GF-D8 (cell line): ENCODE measurements at regions not wholly inside any gene's neighbourhood (a gene's known extent, or its start where the extent isn't known, plus 50 kb on each side); places are given as distances from the start of the nearest gene placed in this dataset.

Experiments used
- DNase-seq: peaks from one replicate; lab custom pipeline; 2025; lab: John Stamatoyannopoulos, UW

DNA sequence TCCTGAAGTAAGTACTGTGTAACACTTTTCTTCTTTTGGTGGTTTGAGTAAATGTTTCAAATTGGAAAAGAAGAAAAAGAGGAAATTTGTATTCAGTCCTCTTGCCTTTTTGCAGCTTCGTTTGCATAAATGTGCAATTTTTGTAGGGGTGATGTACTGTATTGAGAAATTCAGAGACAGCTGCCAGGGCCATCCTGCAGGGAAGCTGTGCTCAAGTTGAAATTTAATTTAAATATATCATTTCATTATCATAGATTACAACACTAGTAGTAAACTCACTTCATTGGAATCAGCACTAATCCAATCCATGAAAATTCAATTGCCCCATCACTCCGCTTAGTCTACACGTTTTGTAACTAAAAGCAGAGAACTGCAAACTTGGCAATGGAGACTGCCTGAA is 415.4 kb downstream of the DNAJB9 start:
- no peak for DNase-seq

GRCh38 chr7:108989319-108989718 is 419.6 kb downstream of the DNAJB9 start:
- no peak for DNase-seq

GRCh38 chr7:108997480-108997879 is 427.8 kb downstream of the DNAJB9 start:
- no peak for DNase-seq

- DNase-seq = no peak
These were observed 434.1 kb downstream of the DNAJB9 start for GRCh38 chr7:109003742-109004141.

DNA sequence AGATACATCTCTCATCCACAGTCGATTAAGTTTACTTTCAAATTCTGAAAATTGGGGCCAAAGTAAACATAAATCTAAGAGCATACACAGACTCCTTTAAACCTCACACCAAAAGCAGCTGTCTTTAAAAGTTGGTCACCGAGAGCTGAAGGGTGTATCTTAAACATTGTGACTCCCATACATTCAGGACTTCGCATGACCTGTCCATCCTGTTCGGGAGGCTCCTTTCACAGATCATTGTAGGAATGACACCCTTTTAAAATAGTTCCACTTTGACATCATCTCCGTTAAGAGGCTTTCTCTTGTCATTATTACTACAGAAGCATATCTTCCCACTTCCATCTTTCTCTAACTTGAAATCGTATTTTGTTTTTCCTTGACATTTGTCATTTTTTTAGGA is 440.0 kb downstream of the DNAJB9 start:
- no peak for DNase-seq

- no peak for DNase-seq
These were observed 450.6 kb downstream of the DNAJB9 start for GRCh38 chr7:109020251-109020650.

DNA sequence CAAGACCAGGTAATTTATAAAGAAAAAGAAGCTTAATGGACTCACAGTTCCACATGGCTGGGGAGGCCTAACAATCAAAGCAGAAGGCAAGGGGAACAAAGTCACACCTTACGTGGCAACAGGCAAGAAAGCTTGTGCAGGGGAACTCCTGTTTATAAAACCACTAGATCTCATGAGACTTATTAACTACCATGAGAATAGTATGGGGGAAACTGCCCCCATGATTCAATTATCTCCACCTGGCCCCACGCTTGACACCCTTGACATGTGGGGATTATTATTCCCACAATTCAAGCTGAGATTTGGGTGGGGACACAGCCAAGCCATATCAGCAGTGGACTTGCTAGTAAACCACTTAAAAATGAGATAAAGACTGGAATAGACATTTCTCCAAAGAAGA is 451.7 kb downstream of the DNAJB9 start:
- DNase-seq = no peak

DNA sequence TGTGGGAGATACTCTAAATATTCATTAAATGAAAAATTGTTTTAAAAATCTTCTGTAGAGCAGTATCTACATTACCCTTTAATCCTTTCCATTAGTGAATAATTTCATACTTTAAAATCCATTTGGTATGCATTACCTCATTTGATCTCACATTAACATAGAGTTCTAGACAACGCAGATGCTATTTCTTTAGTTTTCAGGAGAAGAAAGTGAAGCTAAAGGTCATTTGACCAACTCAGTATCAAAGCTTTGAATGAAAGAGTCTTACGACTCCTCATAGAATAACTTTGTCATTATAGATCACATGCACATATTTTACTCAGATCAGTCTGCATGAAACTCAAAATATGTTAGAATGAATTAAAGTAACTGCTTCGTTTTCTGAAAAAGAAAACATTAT is 460.2 kb downstream of the DNAJB9 start:
- no peak for DNase-seq

DNA sequence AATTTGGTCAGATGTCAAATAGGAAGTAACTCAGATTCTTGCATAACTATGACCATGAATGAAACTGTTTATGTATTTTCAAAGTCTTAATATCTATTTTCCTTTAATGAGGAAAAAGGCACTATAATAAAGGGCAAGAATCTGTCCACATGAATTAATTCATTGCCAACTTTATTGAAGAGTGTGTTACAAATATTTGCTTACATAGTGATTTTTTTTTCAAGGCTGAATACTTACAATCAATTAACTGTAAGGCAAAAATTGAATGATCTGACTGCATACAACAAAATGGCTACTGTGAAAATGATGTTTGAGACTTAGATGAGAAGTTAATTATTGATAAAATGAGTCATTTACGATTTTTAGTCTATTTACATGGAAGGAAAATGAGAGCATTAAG is 475.0 kb downstream of the DNAJB9 start:
- no peak for DNase-seq

- DNase-seq = no peak
These were observed 479.7 kb downstream of the DNAJB9 start for GRCh38 chr7:109049366-109049765.

DNA sequence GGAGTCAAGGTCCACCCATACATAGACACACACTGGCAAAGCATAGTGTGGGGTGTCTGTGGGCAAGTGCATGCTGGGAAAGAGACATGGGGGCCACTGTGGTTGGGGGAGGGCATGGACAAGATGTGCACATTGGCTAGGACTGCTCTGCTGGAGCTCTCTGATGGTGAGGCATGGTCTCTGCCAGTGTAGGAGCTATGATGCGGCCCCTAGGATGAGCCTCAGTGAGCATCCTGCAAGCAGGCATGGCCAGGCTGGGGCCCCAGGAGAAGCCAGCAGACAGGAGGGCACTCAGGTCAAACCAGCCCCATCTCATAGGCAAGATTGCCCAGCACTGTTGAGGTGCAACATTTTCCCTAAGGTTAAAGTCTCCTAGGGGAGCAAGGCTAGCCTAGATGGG is 489.4 kb downstream of the DNAJB9 start:
- DNase-seq = no peak

DNA sequence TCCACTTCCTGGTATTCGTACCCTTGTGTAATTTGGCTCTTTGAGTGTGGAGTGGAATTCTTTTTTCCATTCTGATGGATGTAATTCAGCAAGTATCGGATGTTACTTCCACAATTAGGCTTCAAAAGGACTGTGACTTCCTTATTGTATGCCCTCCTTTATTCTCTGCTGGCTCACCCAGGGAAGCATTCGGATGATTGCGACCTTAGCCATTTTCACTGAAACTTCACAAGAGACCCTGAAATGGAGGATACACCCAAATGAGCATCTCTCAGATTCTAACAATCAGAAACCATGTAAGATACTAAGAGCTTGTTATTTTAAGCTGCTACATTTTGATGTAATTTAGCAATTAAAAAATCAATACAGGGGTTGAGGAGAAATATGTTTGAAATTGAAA is 493.1 kb downstream of the DNAJB9 start:
- no peak for DNase-seq

DNA sequence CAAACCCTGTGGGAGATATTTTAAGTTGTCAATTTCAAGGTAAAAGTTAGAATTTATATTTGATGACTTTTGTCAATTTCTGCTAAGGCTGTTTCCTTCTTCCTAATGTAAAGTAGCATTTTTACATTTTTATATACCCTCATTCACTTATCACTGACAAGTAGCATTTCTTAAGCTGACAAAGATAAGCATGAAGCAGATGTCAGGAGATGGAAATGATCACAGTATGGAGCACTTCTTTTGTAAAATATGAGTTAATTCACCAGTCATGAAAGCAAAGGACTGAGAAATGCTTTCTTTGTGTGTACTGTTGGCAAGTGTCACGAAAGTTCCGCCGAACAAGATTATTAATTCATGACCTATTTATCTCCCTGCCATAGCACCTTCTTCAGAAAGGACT is 503.9 kb downstream of the DNAJB9 start:
- no peak for DNase-seq

GRCh38 chr7:109076396-109076972 is 506.8 kb downstream of the DNAJB9 start:
- DNase-seq = no peak

DNA sequence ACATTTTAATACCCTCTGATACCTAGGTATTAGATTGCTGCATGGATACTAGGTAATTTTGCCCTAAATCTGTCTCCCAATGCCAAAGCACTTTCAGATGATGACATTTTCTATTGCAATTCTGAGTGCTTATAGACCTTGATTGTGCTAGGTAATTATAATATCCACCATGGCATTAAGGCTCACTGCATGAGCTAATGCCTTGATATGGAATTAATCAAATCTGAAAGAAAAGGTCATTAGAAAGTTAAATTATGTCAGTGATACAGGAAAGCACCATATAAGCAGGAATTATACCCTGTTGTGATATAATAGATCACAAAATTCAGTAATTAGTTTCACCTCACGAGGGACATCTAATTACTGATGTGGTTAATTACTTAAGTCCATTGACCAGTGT is 521.4 kb downstream of the DNAJB9 start:
- DNase-seq = no peak

DNA sequence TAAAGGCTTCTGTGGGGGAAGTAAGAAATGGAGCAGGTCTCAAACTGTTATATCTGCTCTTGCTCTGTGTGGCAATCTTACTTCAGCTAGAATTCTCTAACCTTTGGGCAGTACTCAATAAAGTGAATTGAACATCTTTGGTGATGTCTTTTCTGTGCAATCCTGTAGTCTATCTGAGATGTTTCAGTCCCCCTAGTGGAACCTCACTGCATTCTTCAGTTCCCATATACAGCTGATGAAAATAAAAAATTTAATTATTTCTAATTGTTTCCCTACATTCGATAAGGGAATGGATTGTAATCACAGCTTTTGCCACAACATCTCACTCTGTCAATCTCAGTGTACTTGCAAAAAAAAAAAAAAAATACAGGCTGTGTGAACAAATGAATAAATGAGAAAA is 522.6 kb downstream of the DNAJB9 start:
- no peak for DNase-seq

GRCh38 chr7:109101332-109101731 is 531.7 kb downstream of the DNAJB9 start:
- DNase-seq = no peak

DNA sequence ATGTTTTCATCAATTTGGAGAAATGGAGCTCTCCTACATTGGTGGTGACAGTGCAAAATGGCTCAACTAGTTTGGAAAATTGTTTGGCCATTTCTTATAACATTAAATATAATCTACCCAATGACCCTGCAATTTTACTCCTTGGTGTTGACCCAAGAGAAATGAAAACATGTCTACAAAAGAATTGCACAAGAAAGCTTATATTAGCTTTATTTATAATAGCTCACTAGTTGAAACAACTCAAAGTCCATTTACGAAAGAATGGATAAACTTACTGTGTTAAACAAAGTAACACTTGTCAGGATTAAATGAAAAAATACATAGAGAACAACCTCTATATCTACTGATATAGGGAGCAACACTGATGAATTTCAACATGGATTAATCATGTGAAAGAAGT is 539.9 kb downstream of the DNAJB9 start:
- no peak for DNase-seq

- DNase-seq = no peak
These were observed 541.4 kb downstream of the DNAJB9 start for GRCh38 chr7:109111086-109111485.

DNA sequence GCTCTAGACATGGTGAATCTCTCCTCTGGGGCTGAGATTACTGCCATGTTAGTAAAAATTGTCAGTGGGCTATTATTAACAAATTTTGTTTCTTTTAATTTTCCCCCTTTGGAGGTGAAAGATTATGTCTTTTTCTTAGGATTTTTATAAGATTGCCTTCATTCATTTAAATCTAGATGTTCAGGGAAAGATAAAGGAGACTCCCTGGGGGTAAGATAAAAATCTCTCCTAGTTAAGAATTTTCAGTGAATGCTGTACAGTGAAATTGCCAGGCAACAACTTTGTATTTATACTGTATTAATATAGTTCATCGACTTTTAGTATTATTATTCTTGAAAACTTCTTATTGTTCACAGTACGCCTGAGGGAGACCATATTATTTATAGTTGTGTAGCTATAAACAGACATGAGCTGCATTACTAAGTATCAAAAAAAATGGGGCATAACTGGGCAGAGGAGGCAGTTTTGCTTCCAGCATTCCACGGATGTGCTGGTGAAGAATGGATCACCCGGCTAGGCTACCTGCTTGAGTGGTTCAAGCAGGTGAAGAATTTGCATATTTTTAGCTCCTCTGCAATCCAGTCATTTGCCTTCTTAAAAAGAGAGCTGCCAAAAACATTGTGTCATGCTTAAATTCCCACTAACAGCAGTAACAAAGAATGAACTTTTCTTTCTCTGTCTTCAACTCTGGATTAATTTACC is 552.1 kb downstream of the DNAJB9 start:
- no peak for DNase-seq

DNA sequence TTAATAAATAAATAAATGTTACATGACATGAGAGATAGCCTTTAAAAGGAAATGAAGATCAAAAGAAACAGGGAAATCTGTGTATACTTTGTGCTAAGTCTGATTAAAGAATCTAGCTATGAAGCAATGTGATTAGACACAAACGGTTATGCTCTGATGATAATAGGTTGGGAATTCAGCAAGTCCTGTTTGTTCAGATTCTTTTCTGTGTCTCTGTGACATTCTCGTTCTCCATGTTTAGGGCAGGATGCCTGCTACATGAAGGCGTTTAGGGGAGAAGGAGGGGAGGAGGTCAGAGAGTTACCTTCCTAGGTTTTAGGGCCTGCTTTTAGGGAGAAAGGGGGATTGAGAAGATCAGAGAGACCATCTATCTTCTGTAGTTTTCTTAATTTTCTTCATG is 555.3 kb downstream of the DNAJB9 start:
- no peak for DNase-seq

DNA sequence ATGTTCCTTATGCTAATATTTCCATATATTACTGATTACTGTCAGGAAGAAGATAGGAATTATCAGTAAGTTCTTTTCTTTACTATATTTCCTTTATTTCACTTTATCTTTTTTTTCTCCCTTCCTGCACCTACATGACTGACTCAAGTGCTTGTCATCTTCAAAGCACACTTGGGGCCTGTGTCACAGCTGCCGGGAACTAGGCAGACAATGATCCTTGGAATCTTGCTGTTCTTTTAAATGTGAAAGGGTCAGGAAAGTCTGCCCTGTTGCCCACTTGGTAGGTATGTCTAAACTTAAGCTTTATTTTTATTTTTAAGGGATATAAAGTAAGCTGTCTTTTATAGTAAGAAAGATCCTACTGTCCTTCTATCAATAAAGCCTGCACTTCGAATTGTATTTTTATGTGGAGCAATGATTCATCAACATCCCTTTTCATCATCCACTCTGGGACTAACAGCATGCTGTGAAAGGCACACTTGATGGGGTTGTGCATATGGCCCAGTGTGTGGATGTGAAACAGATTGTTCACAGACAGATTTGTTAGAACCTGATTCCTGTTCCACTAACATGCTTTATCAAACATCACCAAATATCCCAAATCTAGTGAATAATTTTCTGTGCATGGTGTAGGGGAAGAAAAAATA is 556.9 kb downstream of the DNAJB9 start:
- no peak for DNase-seq

DNA sequence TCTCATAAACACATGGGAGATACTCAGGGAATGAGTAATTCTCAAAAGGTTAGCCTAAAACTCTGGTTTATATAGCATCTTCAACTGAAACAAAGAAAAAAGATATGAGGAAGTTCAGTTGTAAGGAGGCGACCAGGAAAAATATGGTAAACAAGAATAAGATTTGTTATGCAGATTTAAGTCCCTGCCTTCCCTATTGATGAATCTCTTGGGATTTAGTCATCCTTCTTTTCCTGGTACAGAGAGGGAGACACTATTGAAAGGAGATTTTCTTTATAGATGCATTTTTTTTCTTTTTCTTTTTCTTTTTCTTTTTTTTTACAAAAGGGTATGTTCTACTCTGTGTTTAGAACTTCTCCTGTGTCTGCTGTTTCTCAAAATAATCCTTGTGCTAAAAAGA is 557.5 kb downstream of the DNAJB9 start:
- no peak for DNase-seq

- DNase-seq = no peak
These were observed 561.5 kb downstream of the DNAJB9 start for GRCh38 chr7:109131141-109131540.
